ENCODE measurements at regions not wholly inside any gene's neighbourhood (a gene's known extent, or its start where the extent isn't known, plus 50 kb on each side); places are given as distances from the start of the nearest gene placed in this dataset.
A peak's percentile ranks its signal among the peaks of the same experiment; 100 is the strongest.
"Not testable (repeated sequence)": the region's sequence is repeated elsewhere in the genome, so short reads cannot be mapped to it uniquely, and the experiment has no call there.

DNA sequence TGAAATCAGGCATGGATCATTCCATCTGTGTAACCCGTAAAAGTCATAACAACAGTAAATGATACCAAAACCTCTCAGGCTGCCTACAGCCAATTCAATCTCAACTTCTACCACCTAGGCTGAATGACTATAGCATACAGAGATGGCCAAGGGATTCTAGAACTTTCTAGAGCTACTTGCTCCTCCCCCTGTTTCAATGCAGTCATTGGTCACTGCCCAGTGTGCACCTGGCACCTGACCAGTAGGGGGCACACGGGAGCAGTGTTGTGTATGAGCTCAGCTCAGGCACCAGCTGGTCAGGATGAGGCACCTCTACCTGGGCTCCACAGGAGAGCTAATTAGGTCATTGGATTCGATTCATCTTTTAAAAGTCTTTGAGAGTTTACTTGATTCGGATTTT is 86.2 kb downstream of the PLEKHG1 start:
- Histone ChIP-seq H3K4me3 (ENCODE audit: low read length) (no peak overlapping the region), H3K27ac (ENCODE audit: low read depth, low read length) (no peak overlapping the region), H3K4me1 (ENCODE audit: control insufficient read depth, insufficient read depth, low read length) (no peaks in the 10 kb centered on the region), H3K9ac (ENCODE audit: low read length) (no peak overlapping the region), H3K36me3 (ENCODE audit: control insufficient read depth, insufficient read depth, low read length) (no peaks in the 10 kb centered on the region), H3K27me3 (ENCODE audit: control insufficient read depth, insufficient read depth, low read length) (no peaks in the 10 kb centered on the region)

DNA sequence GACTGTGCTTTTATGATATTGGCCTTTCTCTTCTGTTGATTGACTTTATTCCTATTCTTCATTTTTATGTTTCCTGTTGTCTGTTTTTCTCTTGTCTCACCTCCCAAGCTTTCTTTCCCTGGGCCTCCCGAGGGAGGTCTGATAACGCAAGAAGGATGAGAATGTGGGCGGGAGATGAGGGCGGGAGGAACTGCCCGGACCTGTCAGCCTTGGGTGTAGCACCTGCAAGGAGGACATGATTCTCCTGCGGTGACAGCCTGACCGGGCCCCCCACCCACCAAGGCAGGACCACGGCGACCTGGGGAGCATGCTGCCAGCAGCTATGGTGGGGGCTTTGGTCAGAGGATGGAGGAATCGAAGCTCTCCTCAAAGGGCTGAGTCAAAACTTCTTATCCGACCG is 86.9 kb downstream of the PLEKHG1 start:
- Histone ChIP-seq H3K27ac (ENCODE audit: low read depth, low read length) (no peak overlapping the region), H3K4me1 (ENCODE audit: control insufficient read depth, insufficient read depth, low read length) (no peaks in the 10 kb centered on the region), H3K9ac (ENCODE audit: low read length) (no peak overlapping the region), H3K36me3 (ENCODE audit: control insufficient read depth, insufficient read depth, low read length) (no peaks in the 10 kb centered on the region), H3K27me3 (ENCODE audit: control insufficient read depth, insufficient read depth, low read length) (no peaks in the 10 kb centered on the region), H3K4me3 (ENCODE audit: low read length) (no peak overlapping the region)

DNA sequence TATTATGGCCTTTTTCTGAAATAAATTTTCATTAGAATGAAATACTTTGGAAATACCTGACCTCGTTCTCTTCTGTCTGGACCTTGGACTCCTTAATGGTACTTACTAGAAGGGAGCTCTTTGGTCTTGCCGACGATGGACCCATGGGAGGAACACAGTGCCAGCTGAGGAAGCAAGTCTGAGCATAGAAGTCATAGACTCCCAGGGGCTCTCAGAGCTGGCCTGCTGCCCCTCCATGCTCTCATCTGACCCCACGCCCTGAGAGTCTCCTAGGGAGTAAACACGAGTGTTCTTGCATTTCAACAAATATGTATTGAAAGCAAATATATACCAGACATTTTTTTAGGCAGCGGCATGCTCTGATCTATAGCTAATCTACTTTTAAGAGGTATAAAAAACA is 87.8 kb downstream of the PLEKHG1 start:
- Histone ChIP-seq H3K36me3 (ENCODE audit: control insufficient read depth, insufficient read depth, low read length) (no peaks in the 10 kb centered on the region), H3K27me3 (ENCODE audit: control insufficient read depth, insufficient read depth, low read length) (no peaks in the 10 kb centered on the region), H3K4me3 (ENCODE audit: low read length) (no peak overlapping the region), H3K9ac (ENCODE audit: low read length) (no peak overlapping the region), H3K27ac (ENCODE audit: low read depth, low read length) (peak overlapping the region; percentile 27), H3K4me1 (ENCODE audit: control insufficient read depth, insufficient read depth, low read length) (no peaks in the 10 kb centered on the region)

DNA sequence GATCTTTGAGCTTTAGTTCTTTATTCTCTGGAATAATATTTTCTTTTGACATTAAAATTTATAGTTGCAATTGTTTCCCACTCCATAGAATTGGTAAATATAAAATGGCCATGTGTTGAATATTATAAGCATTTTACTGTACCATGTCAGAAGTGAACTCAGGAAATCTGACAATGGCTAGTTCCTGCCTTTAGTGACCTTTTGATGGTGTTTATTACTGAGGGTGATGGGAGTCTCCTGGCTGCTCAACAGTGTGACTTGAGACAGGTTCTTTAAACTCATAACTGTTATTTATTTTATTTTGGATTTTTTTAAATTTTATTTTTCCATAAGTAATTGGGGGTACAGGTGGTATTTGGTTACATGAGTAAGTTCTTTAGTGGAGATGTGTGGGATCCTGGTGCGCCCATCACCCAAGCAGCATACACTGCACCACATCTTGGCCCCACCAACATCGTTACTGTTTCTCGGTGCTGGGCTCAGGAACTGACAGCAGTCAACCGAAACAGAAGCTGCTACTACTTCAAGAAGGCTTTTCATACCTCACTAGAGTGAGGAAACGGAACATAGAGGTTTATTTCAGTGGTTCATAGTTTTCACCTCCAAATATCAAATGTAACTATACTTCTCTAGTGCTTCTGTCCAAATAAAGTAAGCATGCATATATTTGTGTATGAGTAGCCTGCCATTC is 90.4 kb downstream of the PLEKHG1 start:
- no peak overlapping the region for H3K27ac ChIP-seq (ENCODE audit: low read depth, low read length)
- H3K4me3 ChIP-seq (ENCODE audit: low read length): no peak overlapping the region
- H3K4me1 ChIP-seq (ENCODE audit: control insufficient read depth, insufficient read depth, low read length): peaks cover 3% of the 10 kb centered on the region
- no peaks in the 10 kb centered on the region for H3K27me3 ChIP-seq (ENCODE audit: control insufficient read depth, insufficient read depth, low read length)
- H3K9ac ChIP-seq (ENCODE audit: low read length): no peak overlapping the region
- no peaks in the 10 kb centered on the region for H3K36me3 ChIP-seq (ENCODE audit: control insufficient read depth, insufficient read depth, low read length)

DNA sequence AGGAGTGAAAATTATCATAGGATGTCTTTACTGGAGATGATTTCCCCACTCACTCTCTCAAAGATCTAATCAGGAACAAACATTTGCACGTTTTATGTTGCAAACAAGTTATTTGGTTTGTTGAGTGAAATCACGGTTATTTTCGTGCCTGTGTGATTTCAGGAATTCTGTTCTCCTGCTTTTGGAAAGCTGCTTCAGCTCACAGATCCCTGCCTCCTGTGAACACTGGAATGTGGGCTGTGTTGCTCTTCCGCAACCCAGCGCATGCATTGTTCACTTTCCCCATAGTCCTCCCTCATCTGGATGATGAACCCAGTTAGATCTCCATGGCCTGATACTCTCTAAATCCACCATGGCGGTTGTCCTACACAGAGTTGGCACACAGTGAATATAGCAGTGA is 91.0 kb downstream of the PLEKHG1 start:
- H3K4me3 ChIP-seq (ENCODE audit: low read length): no peak overlapping the region
- no peaks in the 10 kb centered on the region for H3K27me3 ChIP-seq (ENCODE audit: control insufficient read depth, insufficient read depth, low read length)
- H3K4me1 ChIP-seq (ENCODE audit: control insufficient read depth, insufficient read depth, low read length): peaks cover 4% of the 10 kb centered on the region
- H3K27ac ChIP-seq (ENCODE audit: low read depth, low read length): no peak overlapping the region
- no peaks in the 10 kb centered on the region for H3K36me3 ChIP-seq (ENCODE audit: control insufficient read depth, insufficient read depth, low read length)
- H3K9ac ChIP-seq (ENCODE audit: low read length): no peak overlapping the region

DNA sequence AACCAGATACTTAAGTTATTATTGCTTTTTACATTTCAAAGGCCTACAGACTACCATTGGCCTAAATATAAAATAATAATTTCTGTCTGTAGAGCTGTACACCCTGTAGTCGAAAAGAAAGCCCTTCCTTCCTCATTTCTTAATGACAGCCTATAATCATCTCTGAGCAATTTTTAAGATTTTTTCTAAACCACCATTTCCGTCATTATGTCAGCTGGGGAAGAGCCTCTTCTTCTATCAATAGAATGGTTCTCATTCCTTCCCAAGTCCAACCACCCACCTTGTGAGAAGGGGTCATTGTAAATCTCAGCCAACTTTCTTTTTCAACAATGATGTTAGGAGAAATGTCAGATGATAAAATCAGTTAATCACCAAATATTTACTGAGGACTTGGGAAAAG is 91.8 kb downstream of the PLEKHG1 start:
- Histone ChIP-seq H3K4me3 (ENCODE audit: low read length) (no peak overlapping the region), H3K4me1 (ENCODE audit: control insufficient read depth, insufficient read depth, low read length) (peaks cover 9% of the 10 kb centered on the region), H3K27ac (ENCODE audit: low read depth, low read length) (no peak overlapping the region), H3K36me3 (ENCODE audit: control insufficient read depth, insufficient read depth, low read length) (no peaks in the 10 kb centered on the region), H3K9ac (ENCODE audit: low read length) (no peak overlapping the region), H3K27me3 (ENCODE audit: control insufficient read depth, insufficient read depth, low read length) (no peaks in the 10 kb centered on the region)

DNA sequence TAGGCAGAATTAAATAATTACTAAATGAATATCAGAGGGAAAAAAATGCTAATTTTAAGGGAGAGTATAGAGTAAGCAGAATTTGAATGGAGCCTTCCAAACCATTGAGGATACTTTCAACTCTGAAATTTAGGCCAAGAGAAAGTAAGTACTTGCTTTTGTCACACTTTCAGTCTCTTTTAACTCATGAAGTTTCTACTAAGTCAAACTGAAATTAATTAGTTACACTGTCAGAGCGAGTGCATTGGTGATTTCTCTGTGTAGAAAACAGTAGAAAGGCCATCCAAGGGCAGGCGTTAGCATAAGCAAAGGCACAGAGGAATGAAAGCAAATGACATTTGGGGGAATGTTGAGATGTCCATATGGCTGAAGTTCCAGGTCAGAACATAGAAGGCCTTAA is 92.9 kb downstream of the PLEKHG1 start:
- H3K36me3 ChIP-seq (ENCODE audit: control insufficient read depth, insufficient read depth, low read length): no peaks in the 10 kb centered on the region

DNA sequence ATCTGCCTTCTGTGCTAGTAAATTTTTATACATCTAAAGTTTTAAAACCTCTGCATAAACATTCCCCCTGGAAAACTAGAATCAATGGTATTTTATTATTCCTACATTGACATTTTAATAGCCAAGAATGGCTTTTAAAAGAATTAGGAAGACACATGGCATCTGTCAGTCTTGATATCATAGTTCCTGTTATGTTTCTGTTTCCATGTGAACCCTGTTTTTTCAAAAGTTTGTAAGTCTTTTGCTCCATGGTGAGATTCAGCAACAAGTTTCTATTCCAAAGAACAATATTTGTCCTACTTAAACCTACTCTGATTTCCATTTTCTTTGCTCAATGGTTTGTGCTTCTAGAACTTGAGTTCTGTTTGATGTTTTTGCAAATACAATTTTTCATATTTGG is 95.2 kb downstream of the PLEKHG1 start:
- peaks cover 9% of the 10 kb centered on the region for H3K4me1 ChIP-seq (ENCODE audit: control insufficient read depth, insufficient read depth, low read length)
- H3K36me3 ChIP-seq (ENCODE audit: control insufficient read depth, insufficient read depth, low read length): no peaks in the 10 kb centered on the region
- H3K4me3 ChIP-seq (ENCODE audit: low read length): no peak overlapping the region
- H3K27me3 ChIP-seq (ENCODE audit: control insufficient read depth, insufficient read depth, low read length): no peaks in the 10 kb centered on the region
- H3K9ac ChIP-seq (ENCODE audit: low read length): no peak overlapping the region
- H3K27ac ChIP-seq (ENCODE audit: low read depth, low read length): no peak overlapping the region

More for the DNA sequence above, 92.9 kb downstream of the PLEKHG1 start:
- no peak overlapping the region for H3K9ac ChIP-seq (ENCODE audit: low read length)
- no peaks in the 10 kb centered on the region for H3K27me3 ChIP-seq (ENCODE audit: control insufficient read depth, insufficient read depth, low read length)
- H3K4me3 ChIP-seq (ENCODE audit: low read length): no peak overlapping the region
- no peak overlapping the region for H3K27ac ChIP-seq (ENCODE audit: low read depth, low read length)
- H3K4me1 ChIP-seq (ENCODE audit: control insufficient read depth, insufficient read depth, low read length): peaks cover 9% of the 10 kb centered on the region

DNA sequence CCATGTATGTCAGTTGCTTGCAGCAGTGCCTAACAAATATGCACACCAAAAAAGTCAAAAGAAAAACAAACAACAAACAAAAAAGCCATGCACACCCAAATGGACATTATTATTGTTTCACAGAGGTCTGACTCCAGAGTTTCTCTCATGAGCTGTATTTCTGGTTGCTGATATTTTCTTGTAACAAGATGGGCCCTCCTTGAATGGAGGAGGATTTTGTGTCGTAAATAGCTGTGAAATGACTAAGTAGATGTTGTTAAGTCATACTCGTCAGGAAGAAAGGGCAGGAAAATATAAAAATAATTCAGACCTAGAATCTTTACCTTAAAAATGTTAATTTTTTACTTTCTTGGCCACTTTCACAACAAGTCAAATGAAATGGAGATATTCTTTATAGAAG is 96.0 kb downstream of the PLEKHG1 start:
- Histone ChIP-seq H3K36me3 (ENCODE audit: control insufficient read depth, insufficient read depth, low read length) (no peaks in the 10 kb centered on the region), H3K4me1 (ENCODE audit: control insufficient read depth, insufficient read depth, low read length) (peaks cover 9% of the 10 kb centered on the region), H3K27ac (ENCODE audit: low read depth, low read length) (no peak overlapping the region), H3K4me3 (ENCODE audit: low read length) (no peak overlapping the region), H3K9ac (ENCODE audit: low read length) (no peak overlapping the region), H3K27me3 (ENCODE audit: control insufficient read depth, insufficient read depth, low read length) (no peaks in the 10 kb centered on the region)

DNA sequence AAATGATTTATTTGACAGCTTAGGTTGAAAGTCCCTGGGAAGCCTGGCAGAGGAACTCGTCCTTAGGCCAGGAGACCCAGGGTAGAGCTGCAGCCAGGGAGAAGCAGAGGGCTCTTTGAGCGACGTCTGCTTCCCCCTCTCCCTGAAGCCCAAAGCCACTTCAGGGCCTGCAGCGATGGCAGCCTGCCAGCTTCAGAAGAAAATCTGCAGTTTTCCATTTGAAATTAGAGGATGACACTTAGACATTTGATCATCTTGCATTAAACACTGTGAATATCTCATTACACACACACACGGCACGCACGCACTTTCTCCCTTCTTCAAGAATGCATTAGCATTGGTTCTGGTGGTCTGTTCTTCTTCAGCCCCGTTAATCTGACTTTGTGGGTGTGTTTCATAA is 96.5 kb downstream of the PLEKHG1 start:
- no peak overlapping the region for H3K9ac ChIP-seq (ENCODE audit: low read length)
- H3K27me3 ChIP-seq (ENCODE audit: control insufficient read depth, insufficient read depth, low read length): no peaks in the 10 kb centered on the region
- H3K36me3 ChIP-seq (ENCODE audit: control insufficient read depth, insufficient read depth, low read length): no peaks in the 10 kb centered on the region
- no peak overlapping the region for H3K4me3 ChIP-seq (ENCODE audit: low read length)
- peaks cover 9% of the 10 kb centered on the region for H3K4me1 ChIP-seq (ENCODE audit: control insufficient read depth, insufficient read depth, low read length)
- H3K27ac ChIP-seq (ENCODE audit: low read depth, low read length): no peak overlapping the region

DNA sequence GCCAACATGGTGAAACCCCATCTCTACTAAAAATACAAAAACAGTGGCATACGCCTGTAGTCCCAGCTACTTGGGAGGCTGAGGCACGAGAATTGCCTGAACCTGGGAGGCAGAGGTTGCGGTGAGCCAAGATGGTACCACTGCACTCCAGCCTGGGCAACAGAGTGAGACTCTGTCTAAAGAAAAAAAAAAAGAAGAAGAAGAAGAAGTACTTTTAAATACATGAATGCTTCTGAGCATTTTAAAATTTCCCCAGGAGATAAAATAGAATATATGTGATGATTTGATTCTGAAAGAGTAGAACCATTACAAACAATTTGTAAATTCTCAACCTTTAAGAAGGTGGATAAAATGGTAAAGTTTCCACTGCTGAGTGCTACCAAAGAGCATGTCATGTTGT is 97.2 kb downstream of the PLEKHG1 start:
- H3K4me3 ChIP-seq (ENCODE audit: low read length): not testable (repeated sequence)

DNA sequence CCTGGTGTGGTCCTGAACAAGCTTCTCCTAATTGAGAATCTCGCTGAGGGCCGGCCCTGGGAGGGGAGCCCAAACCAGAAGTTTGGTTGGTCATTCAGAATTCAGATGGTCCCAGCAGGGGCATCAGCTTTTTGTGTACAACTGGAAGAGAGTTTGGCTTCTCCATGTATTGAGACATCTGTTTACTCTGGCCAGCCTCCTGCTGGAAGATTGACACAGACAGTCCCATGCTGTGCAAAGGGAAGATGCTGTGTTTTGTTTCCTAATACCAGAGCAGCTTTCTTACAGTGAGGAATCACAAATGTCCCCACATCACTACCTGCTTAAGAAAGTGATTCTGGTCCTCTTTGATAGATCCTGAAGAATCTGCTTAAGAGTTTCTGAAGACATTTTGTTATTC is 97.8 kb downstream of the PLEKHG1 start:
- Histone ChIP-seq H3K4me3 (ENCODE audit: low read length) (no peak overlapping the region), H3K4me1 (ENCODE audit: control insufficient read depth, insufficient read depth, low read length) (peaks cover 9% of the 10 kb centered on the region), H3K36me3 (ENCODE audit: control insufficient read depth, insufficient read depth, low read length) (no peaks in the 10 kb centered on the region), H3K27me3 (ENCODE audit: control insufficient read depth, insufficient read depth, low read length) (no peaks in the 10 kb centered on the region), H3K27ac (ENCODE audit: low read depth, low read length) (no peak overlapping the region), H3K9ac (ENCODE audit: low read length) (no peak overlapping the region)

More for the DNA sequence above, 97.2 kb downstream of the PLEKHG1 start:
- not testable (repeated sequence) for H3K4me1 ChIP-seq (ENCODE audit: control insufficient read depth, insufficient read depth, low read length); H3K9ac ChIP-seq (ENCODE audit: low read length); H3K36me3 ChIP-seq (ENCODE audit: control insufficient read depth, insufficient read depth, low read length); H3K27ac ChIP-seq (ENCODE audit: low read depth, low read length); H3K27me3 ChIP-seq (ENCODE audit: control insufficient read depth, insufficient read depth, low read length)

DNA sequence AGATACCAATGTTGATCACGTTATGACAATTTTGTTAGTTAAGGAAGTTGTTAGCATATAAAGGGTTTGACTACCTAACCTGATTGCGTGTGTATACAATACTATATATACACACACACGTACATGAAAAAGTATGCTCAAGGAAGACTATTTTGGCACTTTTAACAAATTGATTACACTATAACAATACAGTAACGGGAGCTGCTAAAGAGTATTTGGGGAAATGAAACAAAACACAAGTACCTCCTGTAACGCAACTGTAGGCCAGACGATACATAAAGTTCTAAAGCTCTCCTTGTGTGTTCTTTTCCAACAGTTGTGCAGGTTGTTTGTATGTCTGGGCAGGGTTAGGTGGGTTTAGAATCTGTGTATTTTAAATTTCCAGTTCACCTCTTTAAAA is 98.7 kb downstream of the PLEKHG1 start:
- H3K36me3 ChIP-seq (ENCODE audit: control insufficient read depth, insufficient read depth, low read length): no peaks in the 10 kb centered on the region
- peaks cover 9% of the 10 kb centered on the region for H3K4me1 ChIP-seq (ENCODE audit: control insufficient read depth, insufficient read depth, low read length)
- no peaks in the 10 kb centered on the region for H3K27me3 ChIP-seq (ENCODE audit: control insufficient read depth, insufficient read depth, low read length)
- H3K27ac ChIP-seq (ENCODE audit: low read depth, low read length): no peak overlapping the region
- H3K9ac ChIP-seq (ENCODE audit: low read length): no peak overlapping the region
- no peak overlapping the region for H3K4me3 ChIP-seq (ENCODE audit: low read length)
